Glomerular endothelial cell (primary cell): ENCODE measurements at regions not wholly inside any gene's neighbourhood (a gene's known extent, or its start where the extent isn't known, plus 50 kb on each side); places are given as distances from the start of the nearest gene placed in this dataset.
A peak's percentile ranks its signal among the peaks of the same experiment; 100 is the strongest.
"Not testable (repeated sequence)": the region's sequence is repeated elsewhere in the genome, so short reads cannot be mapped to it uniquely, and the experiment has no call there.

ENCODE experiments used
- DNase-seq: peaks from one replicate; pipeline ENCODE4 v3.0.0-alpha.2; 2011; ENCODE audit warnings: low read depth, low spot score; ENCODE audit errors: extremely low read depth

GRCh38 chr7:81298951-81299666 lies 380.3 kb upstream of the SEMA3C start:
- peak; percentile 41 for DNase-seq

- DNase-seq = no peak
These were observed 378.5 kb upstream of the SEMA3C start for GRCh38 chr7:81297317-81297716.

- no peak for DNase-seq
These were observed 377.9 kb upstream of the SEMA3C start for GRCh38 chr7:81296726-81297125.

- DNase-seq = no peak
These were observed 376.2 kb upstream of the SEMA3C start for GRCh38 chr7:81294897-81295515.

GRCh38 chr7:81293806-81294205 lies 375.0 kb upstream of the SEMA3C start:
- DNase-seq = no peak

GRCh38 chr7:81286754-81287153 lies 367.9 kb upstream of the SEMA3C start:
- DNase-seq = not testable (repeated sequence)

- no peak for DNase-seq
These were observed 366.5 kb upstream of the SEMA3C start for GRCh38 chr7:81285142-81285871.

GRCh38 chr7:81284576-81284975 lies 365.7 kb upstream of the SEMA3C start:
- DNase-seq = no peak

- DNase-seq = no peak
These were observed 361.7 kb upstream of the SEMA3C start for GRCh38 chr7:81280531-81280930.

- no peak for DNase-seq
These were observed 358.8 kb upstream of the SEMA3C start for GRCh38 chr7:81277691-81278090.

- no peak for DNase-seq
These were observed 354.9 kb upstream of the SEMA3C start for GRCh38 chr7:81273601-81274397.

GRCh38 chr7:81272176-81272575 lies 353.3 kb upstream of the SEMA3C start:
- no peak for DNase-seq

- no peak for DNase-seq
These were observed 349.7 kb upstream of the SEMA3C start for GRCh38 chr7:81268551-81268950.

GRCh38 chr7:81267508-81267907 lies 348.7 kb upstream of the SEMA3C start:
- DNase-seq = no peak

GRCh38 chr7:81264116-81264515 lies 345.3 kb upstream of the SEMA3C start:
- no peak for DNase-seq

- DNase-seq = no peak
These were observed 341.3 kb upstream of the SEMA3C start for GRCh38 chr7:81260152-81260551.

GRCh38 chr7:81256991-81257390 lies 338.1 kb upstream of the SEMA3C start:
- DNase-seq = no peak

- DNase-seq = no peak
These were observed 329.6 kb upstream of the SEMA3C start for GRCh38 chr7:81248420-81248819.

- DNase-seq = not testable (repeated sequence)
These were observed 328.5 kb upstream of the SEMA3C start for GRCh38 chr7:81247364-81247763.

GRCh38 chr7:81245353-81245752 lies 326.5 kb upstream of the SEMA3C start:
- no peak for DNase-seq

- DNase-seq = peak; percentile 12
These were observed 325.4 kb upstream of the SEMA3C start for GRCh38 chr7:81244224-81244623.
